ENCODE measurements at regions not wholly inside any gene's neighbourhood (a gene's known extent, or its start where the extent isn't known, plus 50 kb on each side); places are given as distances from the start of the nearest gene placed in this dataset.
"Not testable (repeated sequence)": the region's sequence is repeated elsewhere in the genome, so short reads cannot be mapped to it uniquely, and the experiment has no call there.

GRCh38 chr7:28900311-28900710 lies 57.8 kb downstream of the TRIL start:
- H3K36me3 ChIP-seq (ENCODE audit: control insufficient read depth, insufficient read depth, low read length) = no peaks in the 10 kb centered on the region
- no peaks in the 10 kb centered on the region for H3K9me3 ChIP-seq (ENCODE audit: control insufficient read depth, insufficient read depth, low read length)
- no peaks in the 10 kb centered on the region for H3K27me3 ChIP-seq (ENCODE audit: control insufficient read depth, insufficient read depth, low read length)
- H3K4me1 ChIP-seq (ENCODE audit: control insufficient read depth, insufficient read depth, low read length) = no peaks in the 10 kb centered on the region; the same call in 1 of the 2 replicates
- no CpG with 5 or more reads among the region's 1 CpG for WGBS (ENCODE audit: insufficient coverage, insufficient read length)
- H3K27ac ChIP-seq (ENCODE audit: low read length) = no peak overlapping the region
- H3K4me3 ChIP-seq (ENCODE audit: low read length) = no peak overlapping the region
- no peak for DNase-seq (ENCODE audit: low read depth, low spot score)

DNA sequence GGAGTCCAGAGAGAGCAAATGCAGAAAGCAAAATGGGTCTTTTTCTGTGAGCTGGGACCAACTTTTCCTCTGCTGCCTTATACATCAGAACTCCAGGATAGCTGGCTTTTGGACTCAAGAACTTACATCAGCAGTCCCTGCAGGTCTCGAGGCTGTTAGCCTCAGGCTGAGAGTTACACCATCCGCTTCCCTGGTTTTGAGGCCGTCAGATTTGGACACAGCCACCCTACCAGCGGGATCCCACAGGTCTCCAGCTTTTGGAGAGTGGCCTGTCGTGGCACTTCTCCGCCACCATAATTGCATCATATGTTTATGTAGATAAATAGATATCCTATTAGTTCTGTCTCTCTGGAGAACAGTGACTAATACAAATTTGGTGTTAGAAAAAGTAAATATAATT lies 64.2 kb downstream of the TRIL start:
- H3K4me1 ChIP-seq (ENCODE audit: control insufficient read depth, insufficient read depth, low read length) = peaks cover 3% of the 10 kb centered on the region; the same call in 1 of the 2 replicates
- H3K4me3 ChIP-seq (ENCODE audit: low read length) = no peak overlapping the region
- H3K36me3 ChIP-seq (ENCODE audit: control insufficient read depth, insufficient read depth, low read length) = no peaks in the 10 kb centered on the region
- no peaks in the 10 kb centered on the region for H3K9me3 ChIP-seq (ENCODE audit: control insufficient read depth, insufficient read depth, low read length)
- H3K27ac ChIP-seq (ENCODE audit: low read length) = no peak overlapping the region
- WGBS (ENCODE audit: insufficient coverage, insufficient read length) = no CpG with 5 or more reads among the region's 6 CpGs
- no peak for DNase-seq (ENCODE audit: low read depth, low spot score)
- H3K27me3 ChIP-seq (ENCODE audit: control insufficient read depth, insufficient read depth, low read length) = no peaks in the 10 kb centered on the region

DNA sequence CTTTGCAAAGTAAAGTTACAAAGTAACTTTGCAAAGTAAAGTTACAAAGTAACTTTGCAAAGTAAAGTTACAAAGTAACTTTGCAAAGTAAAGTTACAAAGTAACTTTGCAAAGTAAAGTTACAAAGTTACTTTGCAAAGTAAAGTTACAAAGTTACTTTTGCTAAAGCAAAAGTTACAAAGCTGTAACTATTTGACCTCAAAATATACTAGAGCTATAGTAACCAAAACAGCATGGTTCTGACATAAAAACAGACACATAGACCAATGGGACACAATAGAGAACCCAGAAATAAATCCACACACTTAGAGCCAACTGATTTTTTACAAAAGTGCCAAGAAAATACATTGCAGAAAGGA lies 66.3 kb downstream of the TRIL start:
- DNase-seq (ENCODE audit: low read depth, low spot score); H3K27me3 ChIP-seq (ENCODE audit: control insufficient read depth, insufficient read depth, low read length); H3K27ac ChIP-seq (ENCODE audit: low read length); H3K4me3 ChIP-seq (ENCODE audit: low read length); H3K9me3 ChIP-seq (ENCODE audit: control insufficient read depth, insufficient read depth, low read length); H3K36me3 ChIP-seq (ENCODE audit: control insufficient read depth, insufficient read depth, low read length); H3K4me1 ChIP-seq (ENCODE audit: control insufficient read depth, insufficient read depth, low read length): not testable (repeated sequence)

DNA sequence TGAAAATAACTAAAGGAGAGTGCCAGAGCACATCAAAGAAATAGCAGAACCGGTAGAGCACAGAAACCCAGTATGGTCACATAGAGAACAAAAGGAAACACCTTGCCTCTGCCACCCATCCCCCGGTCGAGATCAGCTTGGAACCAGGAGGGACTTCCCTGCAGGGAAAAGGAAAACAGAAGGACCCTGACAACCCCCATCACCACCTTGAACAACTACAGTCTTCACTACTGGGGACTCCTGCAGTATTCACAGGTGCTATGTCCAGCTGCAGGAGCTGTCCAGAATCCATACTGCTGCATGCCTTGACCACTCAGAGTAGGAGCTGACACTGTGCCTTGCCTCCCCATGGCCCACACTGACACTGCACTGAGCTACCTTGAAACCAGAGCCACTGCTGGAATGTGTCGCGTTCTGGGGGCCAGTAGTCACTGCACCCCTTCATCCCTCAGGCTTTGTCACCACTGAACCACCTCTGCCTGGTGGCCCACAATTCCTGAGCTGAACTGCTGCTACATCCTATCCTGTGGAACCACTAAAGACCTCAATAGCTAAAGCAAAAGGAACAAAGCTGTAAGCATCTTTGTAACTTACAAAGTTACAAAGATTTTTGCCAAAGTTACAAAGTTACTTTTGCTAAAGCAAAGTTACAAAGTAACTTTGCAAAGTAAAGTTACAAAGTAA lies 66.8 kb downstream of the TRIL start:
- no peak overlapping the region for H3K27ac ChIP-seq (ENCODE audit: low read length)
- no CpG with 5 or more reads among the region's 5 CpGs for WGBS (ENCODE audit: insufficient coverage, insufficient read length)
- no peaks in the 10 kb centered on the region for H3K27me3 ChIP-seq (ENCODE audit: control insufficient read depth, insufficient read depth, low read length)

DNA sequence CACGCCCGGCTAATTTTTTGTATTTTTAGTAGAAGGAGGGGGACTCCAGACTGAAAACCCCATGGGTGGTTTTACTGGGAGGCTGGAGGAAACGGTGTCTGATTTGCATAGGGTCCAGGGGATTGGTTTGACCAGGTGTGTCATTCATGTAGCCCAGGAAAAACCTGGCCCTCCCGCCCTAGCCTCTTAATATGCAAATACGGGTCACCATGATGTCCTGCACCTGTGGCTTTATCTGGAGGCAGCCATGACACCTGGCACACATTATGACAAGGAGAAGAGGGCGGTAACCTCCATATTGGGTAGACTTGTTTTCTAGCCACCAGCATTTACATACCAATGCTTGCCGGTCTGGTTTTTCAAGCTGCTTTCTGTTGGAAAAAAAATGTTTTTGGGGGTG lies 68.0 kb downstream of the TRIL start:
- peaks cover 3% of the 10 kb centered on the region; the same call in 1 of the 2 replicates for H3K4me1 ChIP-seq (ENCODE audit: control insufficient read depth, insufficient read depth, low read length)
- no peak overlapping the region for H3K4me3 ChIP-seq (ENCODE audit: low read length)
- no CpG with 5 or more reads among the region's 7 CpGs for WGBS (ENCODE audit: insufficient coverage, insufficient read length)
- no peaks in the 10 kb centered on the region for H3K36me3 ChIP-seq (ENCODE audit: control insufficient read depth, insufficient read depth, low read length)
- no peak overlapping the region for H3K27ac ChIP-seq (ENCODE audit: low read length)
- no peaks in the 10 kb centered on the region for H3K27me3 ChIP-seq (ENCODE audit: control insufficient read depth, insufficient read depth, low read length)
- no peaks in the 10 kb centered on the region for H3K9me3 ChIP-seq (ENCODE audit: control insufficient read depth, insufficient read depth, low read length)
- DNase-seq (ENCODE audit: low read depth, low spot score) = peak; percentile 88

More for the DNA sequence above, 66.8 kb downstream of the TRIL start:
- no peak overlapping the region for H3K4me3 ChIP-seq (ENCODE audit: low read length)
- peaks cover 3% of the 10 kb centered on the region; the same call in 1 of the 2 replicates for H3K4me1 ChIP-seq (ENCODE audit: control insufficient read depth, insufficient read depth, low read length)
- H3K36me3 ChIP-seq (ENCODE audit: control insufficient read depth, insufficient read depth, low read length) = no peaks in the 10 kb centered on the region
- no peaks in the 10 kb centered on the region for H3K9me3 ChIP-seq (ENCODE audit: control insufficient read depth, insufficient read depth, low read length)
- DNase-seq (ENCODE audit: low read depth, low spot score) = peak; percentile 39

DNA sequence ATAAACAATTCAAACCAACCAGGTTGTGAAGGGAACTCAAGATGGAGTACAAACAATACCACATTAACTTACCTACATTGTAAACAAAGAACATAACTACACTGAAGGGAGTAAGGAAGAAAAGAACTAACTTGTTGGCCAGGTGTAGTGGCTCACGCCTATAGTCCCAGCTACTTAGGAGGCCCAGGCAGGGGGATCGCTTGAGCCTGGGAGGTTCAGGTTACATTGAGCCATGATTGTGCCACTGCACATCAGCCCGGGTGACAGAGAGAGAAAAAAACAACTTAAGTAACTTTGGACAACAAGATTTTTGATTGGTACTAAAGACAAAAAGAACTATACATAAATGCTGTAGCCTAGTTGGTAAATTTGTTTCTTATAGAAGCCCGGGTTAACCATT lies 68.8 kb downstream of the TRIL start:
- no peaks in the 10 kb centered on the region for H3K9me3 ChIP-seq (ENCODE audit: control insufficient read depth, insufficient read depth, low read length)

DNA sequence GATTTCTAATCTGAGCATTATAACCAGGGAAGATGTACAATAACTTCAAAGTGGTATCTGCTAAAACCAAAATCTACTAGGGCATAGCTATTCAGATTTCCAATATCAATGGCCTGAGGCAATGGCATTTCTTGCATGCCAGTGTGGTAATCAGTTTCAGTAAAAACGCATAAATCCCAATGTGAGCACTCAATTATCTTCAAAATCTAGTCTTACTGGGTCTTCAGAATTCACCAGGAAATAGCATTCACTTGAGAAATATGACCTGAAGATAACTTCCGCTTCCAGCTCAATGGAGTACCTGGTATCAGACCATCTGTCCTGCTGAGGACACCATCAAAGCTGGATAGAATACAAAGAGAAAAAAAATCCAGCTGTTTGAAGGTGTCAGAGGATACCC lies 72.4 kb downstream of the TRIL start:
- no CpG with 5 or more reads among the region's 2 CpGs for WGBS (ENCODE audit: insufficient coverage, insufficient read length)
- no peak for DNase-seq (ENCODE audit: low read depth, low spot score)
- no peaks in the 10 kb centered on the region for H3K36me3 ChIP-seq (ENCODE audit: control insufficient read depth, insufficient read depth, low read length)
- H3K4me1 ChIP-seq (ENCODE audit: control insufficient read depth, insufficient read depth, low read length) = no peaks in the 10 kb centered on the region; the same call in 1 of the 2 replicates
- no peaks in the 10 kb centered on the region for H3K27me3 ChIP-seq (ENCODE audit: control insufficient read depth, insufficient read depth, low read length)
- H3K9me3 ChIP-seq (ENCODE audit: control insufficient read depth, insufficient read depth, low read length) = no peaks in the 10 kb centered on the region
- H3K27ac ChIP-seq (ENCODE audit: low read length) = no peak overlapping the region
- H3K4me3 ChIP-seq (ENCODE audit: low read length) = no peak overlapping the region

More for the DNA sequence above, 68.8 kb downstream of the TRIL start:
- Histone ChIP-seq H3K36me3 (ENCODE audit: control insufficient read depth, insufficient read depth, low read length) (no peaks in the 10 kb centered on the region), H3K4me1 (ENCODE audit: control insufficient read depth, insufficient read depth, low read length) (peaks cover 3% of the 10 kb centered on the region; the same call in 1 of the 2 replicates), H3K27ac (ENCODE audit: low read length) (no peak overlapping the region), H3K27me3 (ENCODE audit: control insufficient read depth, insufficient read depth, low read length) (no peaks in the 10 kb centered on the region), H3K4me3 (ENCODE audit: low read length) (no peak overlapping the region)
- DNase-seq (ENCODE audit: low read depth, low spot score) = no peak
- WGBS (ENCODE audit: insufficient coverage, insufficient read length) = no CpG with 5 or more reads among the region's 4 CpGs

GRCh38 chr7:28882869-28883470 lies 75.2 kb downstream of the TRIL start:
- Histone ChIP-seq H3K27ac (ENCODE audit: low read length) (no peak overlapping the region), H3K9me3 (ENCODE audit: control insufficient read depth, insufficient read depth, low read length) (no peaks in the 10 kb centered on the region), H3K36me3 (ENCODE audit: control insufficient read depth, insufficient read depth, low read length) (no peaks in the 10 kb centered on the region), H3K4me1 (ENCODE audit: control insufficient read depth, insufficient read depth, low read length) (no peaks in the 10 kb centered on the region), H3K4me3 (ENCODE audit: low read length) (no peak overlapping the region), H3K27me3 (ENCODE audit: control insufficient read depth, insufficient read depth, low read length) (no peaks in the 10 kb centered on the region)
- WGBS (ENCODE audit: insufficient coverage, insufficient read length) = no CpG with 5 or more reads among the region's 3 CpGs
- DNase-seq (ENCODE audit: low read depth, low spot score) = no peak

DNA sequence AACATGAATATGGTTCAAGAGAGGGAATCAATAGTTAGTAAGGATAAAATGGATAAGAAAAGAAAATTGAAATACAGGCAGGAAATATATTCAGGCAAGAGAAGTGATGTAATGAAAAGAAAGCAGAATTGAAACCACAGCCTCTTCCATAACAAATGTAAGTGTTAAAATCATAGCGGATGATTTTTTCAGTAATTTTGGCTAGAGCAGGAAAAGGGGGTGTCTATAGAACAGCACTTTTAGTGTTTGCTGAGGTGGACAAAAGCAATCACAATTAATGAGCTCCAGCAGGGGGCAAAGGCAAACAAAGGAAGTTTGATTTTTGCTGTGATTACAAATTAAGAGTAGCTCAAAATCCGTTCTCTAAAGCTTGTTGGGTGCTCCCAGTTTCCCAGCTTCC lies 79.0 kb downstream of the TRIL start:
- WGBS (ENCODE audit: insufficient coverage, insufficient read length) = no CpG with 5 or more reads among the region's 2 CpGs
- Histone ChIP-seq H3K9me3 (ENCODE audit: control insufficient read depth, insufficient read depth, low read length) (no peaks in the 10 kb centered on the region), H3K27ac (ENCODE audit: low read length) (no peak overlapping the region), H3K4me1 (ENCODE audit: control insufficient read depth, insufficient read depth, low read length) (no peaks in the 10 kb centered on the region), H3K27me3 (ENCODE audit: control insufficient read depth, insufficient read depth, low read length) (no peaks in the 10 kb centered on the region), H3K4me3 (ENCODE audit: low read length) (no peak overlapping the region), H3K36me3 (ENCODE audit: control insufficient read depth, insufficient read depth, low read length) (no peaks in the 10 kb centered on the region)
- DNase-seq (ENCODE audit: low read depth, low spot score) = no peak

DNA sequence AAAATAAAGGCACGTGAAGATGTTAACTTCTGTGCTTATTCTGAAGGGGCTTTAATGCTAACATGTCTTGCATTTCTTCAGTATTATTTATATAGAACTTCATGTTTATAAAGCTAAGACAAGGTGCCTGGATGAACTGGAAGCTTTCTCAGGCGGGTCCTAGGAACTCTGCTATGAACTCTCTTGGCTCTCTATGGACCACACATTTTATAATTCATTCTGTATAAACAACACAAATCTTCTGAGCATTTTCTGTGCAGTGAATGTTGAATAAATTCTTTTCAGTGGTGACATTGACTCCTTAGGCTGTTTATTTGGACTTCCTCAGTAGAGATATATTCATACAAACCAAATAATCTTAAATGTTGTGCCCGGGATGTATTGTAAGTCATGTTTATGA lies 79.6 kb downstream of the TRIL start:
- H3K27ac ChIP-seq (ENCODE audit: low read length) = no peak overlapping the region
- DNase-seq (ENCODE audit: low read depth, low spot score) = no peak
- H3K27me3 ChIP-seq (ENCODE audit: control insufficient read depth, insufficient read depth, low read length) = no peaks in the 10 kb centered on the region
- H3K4me3 ChIP-seq (ENCODE audit: low read length) = no peak overlapping the region
- no peaks in the 10 kb centered on the region for H3K9me3 ChIP-seq (ENCODE audit: control insufficient read depth, insufficient read depth, low read length)
- no peaks in the 10 kb centered on the region for H3K36me3 ChIP-seq (ENCODE audit: control insufficient read depth, insufficient read depth, low read length)
- WGBS (ENCODE audit: insufficient coverage, insufficient read length) = no CpG with 5 or more reads among the region's 3 CpGs
- no peaks in the 10 kb centered on the region for H3K4me1 ChIP-seq (ENCODE audit: control insufficient read depth, insufficient read depth, low read length)

Measured in iPS DF 6.9 (cell line).